ENCODE measurements at regions not wholly inside any gene's neighbourhood (a gene's known extent, or its start where the extent isn't known, plus 50 kb on each side); places are given as distances from the start of the nearest gene placed in this dataset.

GRCh38 chr16:86166414-86166813 lies 267.5 kb downstream of the IRF8 start:
- Histone ChIP-seq H3K27ac (no peak overlapping the region), H3K36me3 (no peaks in the 10 kb centered on the region), H3K4me3 (ENCODE audit: low read depth, low read length) (no peak overlapping the region), H3K27me3 (ENCODE audit: insufficient read depth, low read depth, severe bottlenecking) (no peaks in the 10 kb centered on the region), H3K9me3 (ENCODE audit: severe bottlenecking) (no peaks in the 10 kb centered on the region)
- TF ChIP-seq, protein P1, sequence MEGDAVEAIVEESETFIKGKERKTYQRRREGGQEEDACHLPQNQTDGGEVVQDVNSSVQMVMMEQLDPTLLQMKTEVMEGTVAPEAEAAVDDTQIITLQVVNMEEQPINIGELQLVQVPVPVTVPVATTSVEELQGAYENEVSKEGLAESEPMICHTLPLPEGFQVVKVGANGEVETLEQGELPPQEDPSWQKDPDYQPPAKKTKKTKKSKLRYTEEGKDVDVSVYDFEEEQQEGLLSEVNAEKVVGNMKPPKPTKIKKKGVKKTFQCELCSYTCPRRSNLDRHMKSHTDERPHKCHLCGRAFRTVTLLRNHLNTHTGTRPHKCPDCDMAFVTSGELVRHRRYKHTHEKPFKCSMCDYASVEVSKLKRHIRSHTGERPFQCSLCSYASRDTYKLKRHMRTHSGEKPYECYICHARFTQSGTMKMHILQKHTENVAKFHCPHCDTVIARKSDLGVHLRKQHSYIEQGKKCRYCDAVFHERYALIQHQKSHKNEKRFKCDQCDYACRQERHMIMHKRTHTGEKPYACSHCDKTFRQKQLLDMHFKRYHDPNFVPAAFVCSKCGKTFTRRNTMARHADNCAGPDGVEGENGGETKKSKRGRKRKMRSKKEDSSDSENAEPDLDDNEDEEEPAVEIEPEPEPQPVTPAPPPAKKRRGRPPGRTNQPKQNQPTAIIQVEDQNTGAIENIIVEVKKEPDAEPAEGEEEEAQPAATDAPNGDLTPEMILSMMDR (IDR thresholded peaks at IDR 0.05; ENCODE audit: low read depth, low read length): no peak
- DNase-seq: no peak

DNA sequence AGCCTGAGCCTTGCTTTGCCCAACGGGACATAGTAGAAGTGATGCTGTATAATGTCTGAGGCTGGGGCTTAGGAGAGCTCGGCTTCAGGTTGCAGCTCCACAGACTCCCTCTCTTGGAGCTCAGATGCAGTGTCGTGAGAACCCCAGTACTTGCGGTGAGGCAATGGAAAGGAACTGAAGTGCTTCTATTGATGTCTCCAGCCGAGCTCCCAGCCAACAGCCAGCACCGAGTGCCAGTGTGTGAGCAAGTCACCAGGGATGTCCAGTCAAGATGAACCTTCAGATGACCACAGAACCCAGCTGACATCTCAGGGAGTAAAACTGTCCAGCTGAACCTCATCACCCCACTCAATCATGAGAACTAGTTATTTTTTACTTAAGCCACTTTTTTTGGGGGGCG lies 268.1 kb downstream of the IRF8 start:
- no peaks in the 10 kb centered on the region for H3K36me3 ChIP-seq
- H3K27ac ChIP-seq: no peak overlapping the region
- no peak for DNase-seq
- no peaks in the 10 kb centered on the region for H3K27me3 ChIP-seq (ENCODE audit: insufficient read depth, low read depth, severe bottlenecking)
- H3K4me3 ChIP-seq (ENCODE audit: low read depth, low read length): no peak overlapping the region
- TF ChIP-seq, protein P1 (IDR thresholded peaks at IDR 0.05; ENCODE audit: low read depth, low read length): no peak
- no peaks in the 10 kb centered on the region for H3K9me3 ChIP-seq (ENCODE audit: severe bottlenecking)

DNA sequence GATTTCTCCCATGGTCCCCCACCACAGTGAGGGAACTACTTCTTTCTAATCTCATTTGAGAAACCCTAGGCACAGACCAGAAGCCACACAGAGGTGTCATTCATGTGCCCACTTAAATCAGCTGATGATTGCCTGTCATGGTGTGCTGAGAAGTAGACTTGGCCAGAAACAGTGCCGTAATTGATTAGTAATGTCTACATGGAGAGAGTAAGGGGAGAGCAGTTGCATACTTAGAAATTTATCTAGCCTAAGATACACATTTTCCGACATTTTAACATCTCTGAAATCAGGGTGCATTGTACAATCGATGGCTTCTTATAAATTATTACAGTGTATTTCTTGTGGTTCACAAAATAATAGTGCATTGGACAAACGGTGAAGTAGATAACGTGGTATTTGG lies 271.8 kb downstream of the IRF8 start:
- no peak overlapping the region for H3K27ac ChIP-seq
- H3K27me3 ChIP-seq (ENCODE audit: insufficient read depth, low read depth, severe bottlenecking): no peaks in the 10 kb centered on the region
- no peaks in the 10 kb centered on the region for H3K36me3 ChIP-seq
- no peak for DNase-seq
- no peak overlapping the region for H3K4me3 ChIP-seq (ENCODE audit: low read depth, low read length)
- no peaks in the 10 kb centered on the region for H3K9me3 ChIP-seq (ENCODE audit: severe bottlenecking)
- TF ChIP-seq, protein P1 (IDR thresholded peaks at IDR 0.05; ENCODE audit: low read depth, low read length): no peak

- Histone ChIP-seq H3K4me3 (ENCODE audit: low read depth, low read length) (no peak overlapping the region), H3K27ac (no peak overlapping the region), H3K27me3 (ENCODE audit: insufficient read depth, low read depth, severe bottlenecking) (no peaks in the 10 kb centered on the region), H3K9me3 (ENCODE audit: severe bottlenecking) (no peaks in the 10 kb centered on the region), H3K36me3 (no peaks in the 10 kb centered on the region)
- TF ChIP-seq, protein P1 (IDR thresholded peaks at IDR 0.05; ENCODE audit: low read depth, low read length): no peak
- no peak for DNase-seq
These were observed 272.4 kb downstream of the IRF8 start for GRCh38 chr16:86171329-86171728.

GRCh38 chr16:86175816-86176215 lies 276.9 kb downstream of the IRF8 start:
- H3K4me3 ChIP-seq (ENCODE audit: low read depth, low read length): no peak overlapping the region

GRCh38 chr16:86176462-86176861 lies 277.5 kb downstream of the IRF8 start:
- Histone ChIP-seq H3K36me3 (no peaks in the 10 kb centered on the region), H3K27ac (no peak overlapping the region), H3K9me3 (ENCODE audit: severe bottlenecking) (no peaks in the 10 kb centered on the region), H3K4me3 (ENCODE audit: low read depth, low read length) (no peak overlapping the region), H3K27me3 (ENCODE audit: insufficient read depth, low read depth, severe bottlenecking) (no peaks in the 10 kb centered on the region)
- TF ChIP-seq, protein P1 (IDR thresholded peaks at IDR 0.05; ENCODE audit: low read depth, low read length): no peak
- DNase-seq: no peak

More at GRCh38 chr16:86175816-86176215, 276.9 kb downstream of the IRF8 start:
- H3K36me3 ChIP-seq: no peaks in the 10 kb centered on the region
- no peak overlapping the region for H3K27ac ChIP-seq
- TF ChIP-seq, protein P1 (IDR thresholded peaks at IDR 0.05; ENCODE audit: low read depth, low read length): no peak
- H3K9me3 ChIP-seq (ENCODE audit: severe bottlenecking): no peaks in the 10 kb centered on the region
- no peak for DNase-seq
- no peaks in the 10 kb centered on the region for H3K27me3 ChIP-seq (ENCODE audit: insufficient read depth, low read depth, severe bottlenecking)
